ENCODE measurements at regions not wholly inside any gene's neighbourhood (a gene's known extent, or its start where the extent isn't known, plus 50 kb on each side); places are given as distances from the start of the nearest gene placed in this dataset.

- DNase-seq = no peak
These were observed 102.7 kb downstream of the CRYAA start for GRCh38 chr21:43271452-43272020.

GRCh38 chr21:43270800-43271301 is 102.0 kb downstream of the CRYAA start:
- DNase-seq = no peak

GRCh38 chr21:43269957-43270705 is 101.3 kb downstream of the CRYAA start:
- DNase-seq = no peak

- no peak for DNase-seq
These were observed 100.6 kb downstream of the CRYAA start for GRCh38 chr21:43269440-43269839.

- no peak for DNase-seq
These were observed 100.0 kb downstream of the CRYAA start for GRCh38 chr21:43268804-43269186.

GRCh38 chr21:43268086-43268803 is 99.4 kb downstream of the CRYAA start:
- no peak for DNase-seq

GRCh38 chr21:43267391-43268085 is 98.7 kb downstream of the CRYAA start:
- DNase-seq = no peak

- DNase-seq = no peak
These were observed 97.7 kb downstream of the CRYAA start for GRCh38 chr21:43266534-43266933.

GRCh38 chr21:43262427-43262826 is 93.6 kb downstream of the CRYAA start:
- DNase-seq = no peak
